NCI-H2107 (cell line): ENCODE measurements at regions not wholly inside any gene's neighbourhood (a gene's known extent, or its start where the extent isn't known, plus 50 kb on each side); places are given as distances from the start of the nearest gene placed in this dataset.

Source experiments
- DNase-seq: peaks from one replicate; lab custom pipeline; 2025; lab: John Stamatoyannopoulos, UW

DNA sequence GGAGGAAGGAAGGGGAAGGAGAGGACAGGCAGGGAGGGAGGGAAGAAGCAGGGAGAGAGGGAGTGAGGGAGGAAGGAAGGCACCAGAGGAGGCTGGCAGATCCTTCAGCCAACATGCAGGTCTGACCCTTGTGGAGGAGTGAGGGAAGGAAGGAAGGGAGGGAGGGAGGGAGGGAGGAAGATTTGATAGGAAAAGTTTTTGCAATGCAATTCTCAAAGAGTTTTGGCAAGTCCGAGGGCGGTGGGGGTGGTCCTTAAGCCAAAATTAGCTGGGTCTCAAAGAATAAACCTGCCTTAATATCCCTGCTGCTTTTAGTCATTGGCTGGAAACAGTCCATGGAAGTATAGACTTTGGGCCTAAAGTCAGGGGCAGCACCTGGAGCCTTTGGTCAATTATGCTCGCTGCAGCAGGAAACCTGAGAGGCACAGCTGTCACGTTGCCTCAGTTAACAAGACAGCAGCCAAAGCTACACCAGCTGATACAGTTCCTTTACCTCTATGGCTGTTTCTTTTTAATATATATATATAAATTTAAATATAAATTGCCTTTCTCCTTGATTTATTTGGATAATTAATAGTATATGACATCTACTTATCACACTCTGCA, 115.7 kb upstream of the RALGAPA2 start:
- peak; percentile 16 for DNase-seq

GRCh38 chr20:20824924-20825584, 112.6 kb upstream of the RALGAPA2 start:
- DNase-seq = no peak

DNA sequence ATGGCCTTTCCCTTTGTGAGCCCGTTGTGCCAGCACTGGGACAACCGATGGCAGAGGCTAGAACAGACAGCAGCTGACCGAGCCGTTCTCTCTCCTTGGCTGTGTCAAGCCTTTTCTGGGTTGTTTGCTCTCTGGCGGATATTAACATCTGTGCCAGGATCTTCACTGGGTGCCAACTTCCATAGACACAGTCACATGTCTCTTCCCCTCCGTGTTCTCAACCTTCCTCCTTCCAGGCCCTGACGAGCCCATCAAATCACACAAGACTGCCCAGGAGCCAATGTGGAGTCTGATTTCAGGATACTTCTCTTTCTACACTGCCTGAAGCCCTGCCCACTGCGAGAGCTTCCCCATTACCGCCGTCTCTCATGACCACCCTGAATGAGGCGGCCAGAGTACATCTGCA, 111.0 kb upstream of the RALGAPA2 start:
- DNase-seq = no peak

DNA sequence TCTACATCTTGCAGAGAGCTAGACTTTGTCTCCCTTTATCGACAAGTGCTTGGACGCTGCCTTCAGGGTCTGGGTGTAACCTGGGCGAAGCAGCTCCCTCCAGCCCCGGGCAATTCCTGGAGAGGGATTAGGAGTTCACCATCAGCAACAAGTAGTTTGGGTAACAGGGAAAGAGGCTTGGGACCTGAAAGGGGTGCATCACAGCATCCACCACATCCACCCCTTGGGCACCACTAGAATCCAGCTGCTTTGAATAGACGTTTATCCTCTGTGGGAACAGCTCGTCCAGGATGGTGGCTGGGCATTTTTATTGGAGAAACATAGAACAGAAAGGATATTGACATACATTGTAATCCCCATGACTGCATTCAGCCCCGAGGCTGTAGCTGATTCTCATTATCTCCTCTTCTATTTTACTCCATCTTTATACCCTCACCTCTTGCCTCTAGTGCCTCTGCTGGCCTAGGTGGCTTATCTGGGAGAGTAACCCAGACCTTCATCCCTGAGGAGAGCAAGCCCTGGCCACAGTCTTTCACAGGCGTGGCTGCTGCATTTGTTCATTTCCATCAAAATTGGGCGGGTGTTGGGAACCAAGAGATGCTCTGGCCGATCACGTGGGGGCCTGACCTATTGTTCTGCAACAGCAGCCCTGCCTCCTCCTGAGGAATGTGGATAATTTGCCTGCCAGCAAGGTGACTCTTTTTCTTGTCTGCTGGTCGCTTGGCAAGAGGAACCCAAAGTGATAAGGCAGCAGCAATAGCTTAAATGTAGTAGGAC, 109.2 kb upstream of the RALGAPA2 start:
- DNase-seq = no peak

- no peak for DNase-seq
Measured at GRCh38 chr20:20820785-20821483, 108.5 kb upstream of the RALGAPA2 start.

DNA sequence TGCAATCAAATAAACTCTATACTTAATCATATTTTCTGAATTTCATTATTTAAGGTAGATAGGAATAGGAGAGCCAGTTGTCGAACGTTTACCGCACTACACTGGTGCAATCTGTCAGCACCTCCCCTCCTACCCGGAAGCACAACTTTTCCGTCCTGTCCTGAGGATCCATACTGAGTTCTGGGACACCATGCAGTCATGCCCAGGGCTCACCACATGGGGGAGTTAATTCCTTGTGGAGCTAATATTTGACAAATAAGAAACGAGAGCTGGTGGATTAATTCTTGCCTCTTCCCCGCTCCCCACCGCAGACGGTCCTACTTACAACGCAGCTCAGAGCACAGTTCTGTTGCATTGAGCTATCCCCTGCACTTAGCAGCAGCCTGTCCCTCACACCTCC, 107.7 kb upstream of the RALGAPA2 start:
- DNase-seq = no peak

DNA sequence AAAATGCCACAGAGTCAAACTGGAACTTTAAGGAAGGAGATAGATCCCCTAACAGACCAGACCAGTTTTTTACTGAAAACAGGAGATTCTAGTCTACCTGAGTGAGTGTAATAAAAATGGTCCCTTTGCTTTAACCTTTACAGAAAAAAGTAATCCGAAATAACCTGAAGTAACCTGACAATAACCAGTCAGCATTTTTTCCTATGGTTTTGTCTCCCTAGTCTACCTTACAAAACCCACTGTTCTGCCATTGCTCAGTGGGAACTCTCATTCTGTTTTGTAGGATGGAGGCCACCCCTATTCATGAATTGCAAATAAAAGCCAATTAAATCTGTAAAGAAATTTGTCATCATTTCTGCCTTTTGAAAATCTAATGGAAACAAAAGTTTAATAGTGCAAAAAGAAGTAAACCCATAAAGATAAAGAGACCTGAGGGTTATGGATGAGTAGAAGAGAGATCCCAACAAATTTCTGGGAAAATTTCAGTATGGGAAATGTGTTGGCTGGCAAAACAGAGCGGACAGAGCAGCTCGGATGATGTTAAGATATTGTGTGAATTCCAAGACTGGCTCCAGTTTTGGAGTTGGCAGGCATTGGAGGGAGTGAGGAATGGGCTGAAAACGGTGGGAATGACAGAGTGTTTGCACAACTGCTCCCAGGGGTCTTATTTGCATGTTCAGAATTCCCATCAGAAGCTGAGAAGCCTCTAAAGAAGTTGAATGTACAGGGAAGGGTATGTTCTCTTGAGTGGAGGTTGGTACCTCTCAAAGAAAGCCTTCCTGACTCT, 104.7 kb upstream of the RALGAPA2 start:
- no peak for DNase-seq

DNA sequence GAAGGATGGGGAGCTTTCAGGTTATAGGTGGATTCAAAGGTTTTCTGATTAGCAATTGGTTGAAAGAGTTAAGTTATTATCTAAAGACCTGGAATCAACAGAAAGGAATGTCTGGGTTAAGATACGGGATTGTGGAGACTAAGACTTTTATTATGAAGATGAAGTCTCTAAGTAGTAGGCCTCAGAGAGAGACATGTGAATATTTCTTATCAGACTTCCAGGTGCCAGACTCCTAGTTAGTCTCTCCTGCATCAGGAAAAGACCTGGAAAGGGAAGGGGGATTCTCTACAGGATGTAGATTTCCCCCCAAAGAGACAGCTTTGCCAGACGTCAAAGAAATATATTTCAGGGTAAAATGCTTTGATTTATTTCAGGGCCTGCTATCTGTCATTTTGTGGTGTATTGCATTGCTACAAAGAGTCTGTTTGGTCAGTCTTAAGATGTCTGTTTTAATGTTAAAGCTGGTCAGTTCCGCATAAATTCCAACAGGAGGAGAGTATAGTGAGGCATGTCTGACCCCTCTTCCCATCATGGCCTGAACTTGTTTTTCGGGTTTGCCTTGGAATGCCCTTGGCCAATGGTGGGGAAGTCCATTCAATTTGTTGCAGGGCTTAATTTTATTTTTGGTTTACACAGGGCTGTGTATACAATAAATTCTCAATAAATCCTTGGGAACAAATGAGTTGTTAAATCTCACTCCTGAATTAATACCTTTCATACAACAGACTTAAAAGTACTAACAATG, 103.4 kb upstream of the RALGAPA2 start:
- DNase-seq = no peak

- DNase-seq = no peak
Measured at GRCh38 chr20:20814685-20815084, 102.2 kb upstream of the RALGAPA2 start.

- no peak for DNase-seq
Measured at GRCh38 chr20:20812136-20812535, 99.7 kb upstream of the RALGAPA2 start.

GRCh38 chr20:20808016-20808415, 95.6 kb upstream of the RALGAPA2 start:
- DNase-seq = no peak

GRCh38 chr20:20806121-20807095, 94.0 kb upstream of the RALGAPA2 start:
- no peak for DNase-seq

DNA sequence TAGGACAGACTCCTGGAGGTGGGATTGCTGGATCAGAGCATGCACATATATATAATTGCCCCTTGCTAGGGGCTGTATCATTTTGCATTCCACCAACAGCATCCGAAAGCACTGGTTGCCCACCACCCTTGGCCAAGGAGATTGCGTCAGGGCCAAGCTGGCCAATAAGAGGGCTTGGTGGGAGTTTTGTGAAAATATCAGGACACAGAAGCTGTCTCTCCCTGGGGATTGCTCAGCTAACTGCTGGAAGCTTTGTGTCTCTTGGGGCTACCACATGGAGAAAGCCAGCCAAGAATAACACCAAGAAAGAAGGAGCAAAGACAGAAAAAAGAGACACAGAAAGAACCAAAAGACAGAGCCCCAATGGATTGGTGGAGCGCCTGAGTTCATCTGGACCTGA, 90.6 kb upstream of the RALGAPA2 start:
- no peak for DNase-seq

- no peak for DNase-seq
Measured at GRCh38 chr20:20802328-20802727, 89.9 kb upstream of the RALGAPA2 start.

- no peak for DNase-seq
Measured at GRCh38 chr20:20799716-20800312, 87.4 kb upstream of the RALGAPA2 start.

- no peak for DNase-seq
Measured at GRCh38 chr20:20797521-20798310, 85.3 kb upstream of the RALGAPA2 start.

GRCh38 chr20:20796766-20797440, 84.5 kb upstream of the RALGAPA2 start:
- DNase-seq = no peak

GRCh38 chr20:20795721-20796120, 83.3 kb upstream of the RALGAPA2 start:
- no peak for DNase-seq
